ENCODE measurements at regions not wholly inside any gene's neighbourhood (a gene's known extent, or its start where the extent isn't known, plus 50 kb on each side); places are given as distances from the start of the nearest gene placed in this dataset.

DNA sequence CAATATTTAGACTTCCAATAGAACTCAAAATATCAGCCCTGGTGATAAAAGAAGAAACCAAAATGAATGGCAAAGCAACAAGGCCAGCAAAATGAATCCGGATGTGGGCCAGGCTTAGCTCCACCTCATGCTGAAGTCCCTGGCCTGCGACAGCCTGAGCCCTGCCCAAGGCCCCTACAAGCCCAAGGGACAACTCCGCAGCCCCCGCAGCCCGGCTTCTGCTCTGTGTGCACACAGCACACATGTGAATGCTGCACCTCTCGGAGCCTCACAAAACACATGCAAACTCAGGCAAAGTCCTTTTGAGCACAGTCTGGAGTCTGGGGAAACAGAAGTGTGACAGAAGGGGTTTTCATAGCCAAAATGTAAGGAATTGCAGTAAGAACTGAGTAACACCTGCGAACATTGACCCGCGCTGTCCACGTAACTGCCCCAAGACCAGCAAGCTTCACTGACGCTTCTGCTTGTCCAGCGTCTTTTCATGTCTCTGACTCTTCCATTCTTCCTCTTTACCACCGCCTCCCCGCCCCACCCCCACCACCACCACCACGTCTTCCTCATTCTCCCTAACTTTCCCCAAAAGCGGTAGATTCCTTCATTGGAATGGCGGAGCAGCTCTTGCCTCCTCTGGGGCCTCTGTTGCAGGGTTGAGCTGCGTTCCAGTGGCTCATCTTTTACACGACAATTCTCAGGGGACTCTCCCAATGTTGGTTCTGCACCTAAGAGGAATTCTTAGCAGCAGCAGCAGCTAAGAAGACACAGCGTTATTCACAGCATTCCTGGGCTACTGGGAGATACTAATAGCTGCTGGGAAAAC, 136.4 kb upstream of the COPS8 start:
- TF ChIP-seq, protein P1, sequence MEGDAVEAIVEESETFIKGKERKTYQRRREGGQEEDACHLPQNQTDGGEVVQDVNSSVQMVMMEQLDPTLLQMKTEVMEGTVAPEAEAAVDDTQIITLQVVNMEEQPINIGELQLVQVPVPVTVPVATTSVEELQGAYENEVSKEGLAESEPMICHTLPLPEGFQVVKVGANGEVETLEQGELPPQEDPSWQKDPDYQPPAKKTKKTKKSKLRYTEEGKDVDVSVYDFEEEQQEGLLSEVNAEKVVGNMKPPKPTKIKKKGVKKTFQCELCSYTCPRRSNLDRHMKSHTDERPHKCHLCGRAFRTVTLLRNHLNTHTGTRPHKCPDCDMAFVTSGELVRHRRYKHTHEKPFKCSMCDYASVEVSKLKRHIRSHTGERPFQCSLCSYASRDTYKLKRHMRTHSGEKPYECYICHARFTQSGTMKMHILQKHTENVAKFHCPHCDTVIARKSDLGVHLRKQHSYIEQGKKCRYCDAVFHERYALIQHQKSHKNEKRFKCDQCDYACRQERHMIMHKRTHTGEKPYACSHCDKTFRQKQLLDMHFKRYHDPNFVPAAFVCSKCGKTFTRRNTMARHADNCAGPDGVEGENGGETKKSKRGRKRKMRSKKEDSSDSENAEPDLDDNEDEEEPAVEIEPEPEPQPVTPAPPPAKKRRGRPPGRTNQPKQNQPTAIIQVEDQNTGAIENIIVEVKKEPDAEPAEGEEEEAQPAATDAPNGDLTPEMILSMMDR (IDR thresholded peaks at IDR 0.05; ENCODE audit: poor library complexity) = no peak
- TF ChIP-seq EZH2 (IDR thresholded peaks at IDR 0.05; ENCODE audit: borderline replicate concordance) = no peak
- TF ChIP-seq EZH2phosphoT487 (IDR thresholded peaks at IDR 0.05; ENCODE audit: low read depth, severe bottlenecking, unreplicated experiment) = no peak
